Fibroblast of lung (primary cell): ENCODE measurements at regions not wholly inside any gene's neighbourhood (a gene's known extent, or its start where the extent isn't known, plus 50 kb on each side); places are given as distances from the start of the nearest gene placed in this dataset.

Experiments used
- DNase-seq, 2 donors: peaks; one replicate each; pipeline versions ENCODE4 v3.0.0 to v3.0.0-alpha.2; 2010; ENCODE audit warnings: low read depth in 2 of 2
- H2AFZ ChIP-seq: 2 replicates; pipeline ENCODE4 v1.5.1; 2012; ENCODE audit warnings: low read length, control low read depth, inconsistent platforms
- H3K27ac ChIP-seq: 2 replicates; pipeline ENCODE4 v1.5.1; 2011; ENCODE audit warnings: low read length, control low read depth; ENCODE audit not compliant: insufficient read depth
- H3K27me3 ChIP-seq: 2 replicates; pipeline ENCODE4 v1.5.1; 2011; ENCODE audit warnings: mild to moderate bottlenecking, low read length; ENCODE audit not compliant: control insufficient read depth, insufficient read depth
- H3K36me3 ChIP-seq: 2 replicates; pipeline ENCODE4 v1.5.1; 2011; ENCODE audit warnings: low read length; ENCODE audit not compliant: control insufficient read depth, insufficient read depth
- H3K4me1 ChIP-seq: 2 replicates; pipeline ENCODE4 v1.5.1; 2011; ENCODE audit warnings: low read length; ENCODE audit not compliant: control insufficient read depth, insufficient read depth; ENCODE audit errors: extremely low read depth
- H3K4me2 ChIP-seq: 2 replicates; pipeline ENCODE4 v1.5.1; 2011; ENCODE audit warnings: low read length, control low read depth; ENCODE audit not compliant: insufficient read depth; ENCODE audit errors: extremely low read depth
- H3K4me3 ChIP-seq, 4 experiments: fragments of 200-600 bp in 1 of 4; sonication (generic) in 1 of 4; replicated peaks in 1 of 4; 2 replicates each; pipeline ENCODE4 v1.5.1; 2011 to 2016; ENCODE audit warnings: low read length in 4 of 4, low read depth in 3 of 4, mild to moderate bottlenecking in 3 of 4, control low read depth in 2 of 4, inconsistent platforms in 1 of 4, mixed read lengths in 1 of 4; ENCODE audit not compliant: insufficient read depth in 1 of 4; ENCODE audit errors: control extremely low read depth in 1 of 4
- H3K79me2 ChIP-seq: 2 replicates; pipeline ENCODE4 v1.5.1; 2012; ENCODE audit warnings: mild to moderate bottlenecking, low read length, inconsistent platforms; ENCODE audit not compliant: control insufficient read depth, insufficient read depth
- H3K9ac ChIP-seq: 2 replicates; pipeline ENCODE4 v1.5.1; 2011; ENCODE audit warnings: mild to moderate bottlenecking, low read length, control low read depth; ENCODE audit not compliant: insufficient read depth
- H3K9me3 ChIP-seq: 2 replicates; pipeline ENCODE4 v1.5.1; 2012; ENCODE audit warnings: low read depth, low read length; ENCODE audit not compliant: control insufficient read depth, insufficient read depth
- H4K20me1 ChIP-seq: 2 replicates; pipeline ENCODE4 v1.5.1; 2011; ENCODE audit warnings: low read length; ENCODE audit not compliant: control insufficient read depth, insufficient read depth; ENCODE audit errors: extremely low read depth
- EZH2 ChIP-seq: IDR thresholded peaks from 2 replicates; pipeline ENCODE4 v1.5.1; 2012; ENCODE audit warnings: low read length, control low read depth, mild to moderate bottlenecking; ENCODE audit errors: missing control alignments
- TF ChIP-seq, protein P1 (sequence below), 2 donors: IDR thresholded peaks in 1 of 2; conservative IDR thresholded peaks in 1 of 2; 1 replicate in 1 of 2; 2 replicates in 1 of 2; pipeline ENCODE4 v1.5.1; 2011 to 2012; ENCODE audit warnings: low read length in 2 of 2, control low read depth in 1 of 2, inconsistent platforms in 1 of 2, low read depth in 1 of 2, mild to moderate bottlenecking in 1 of 2

DNA sequence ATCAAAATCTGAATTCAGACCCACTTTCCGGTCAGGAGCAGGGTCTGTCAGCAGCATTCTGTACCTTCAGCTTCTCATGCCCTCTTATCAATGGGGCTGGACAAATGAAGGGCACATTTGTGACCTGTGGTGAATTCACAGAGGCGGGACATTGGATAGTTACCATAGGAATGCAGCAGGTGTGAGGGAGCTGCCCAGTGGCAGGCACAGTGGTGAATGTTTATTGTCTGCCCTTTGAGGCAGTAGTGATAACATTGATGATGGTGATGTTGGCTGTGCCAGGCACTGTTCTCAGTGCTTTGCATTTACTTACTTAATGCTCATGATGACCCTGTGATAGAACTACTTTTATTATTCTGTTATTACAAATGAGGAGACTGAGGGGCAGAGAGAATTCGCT, 101.2 kb upstream of the KIT start:
- TF ChIP-seq, protein P1, sequence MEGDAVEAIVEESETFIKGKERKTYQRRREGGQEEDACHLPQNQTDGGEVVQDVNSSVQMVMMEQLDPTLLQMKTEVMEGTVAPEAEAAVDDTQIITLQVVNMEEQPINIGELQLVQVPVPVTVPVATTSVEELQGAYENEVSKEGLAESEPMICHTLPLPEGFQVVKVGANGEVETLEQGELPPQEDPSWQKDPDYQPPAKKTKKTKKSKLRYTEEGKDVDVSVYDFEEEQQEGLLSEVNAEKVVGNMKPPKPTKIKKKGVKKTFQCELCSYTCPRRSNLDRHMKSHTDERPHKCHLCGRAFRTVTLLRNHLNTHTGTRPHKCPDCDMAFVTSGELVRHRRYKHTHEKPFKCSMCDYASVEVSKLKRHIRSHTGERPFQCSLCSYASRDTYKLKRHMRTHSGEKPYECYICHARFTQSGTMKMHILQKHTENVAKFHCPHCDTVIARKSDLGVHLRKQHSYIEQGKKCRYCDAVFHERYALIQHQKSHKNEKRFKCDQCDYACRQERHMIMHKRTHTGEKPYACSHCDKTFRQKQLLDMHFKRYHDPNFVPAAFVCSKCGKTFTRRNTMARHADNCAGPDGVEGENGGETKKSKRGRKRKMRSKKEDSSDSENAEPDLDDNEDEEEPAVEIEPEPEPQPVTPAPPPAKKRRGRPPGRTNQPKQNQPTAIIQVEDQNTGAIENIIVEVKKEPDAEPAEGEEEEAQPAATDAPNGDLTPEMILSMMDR (conservative IDR thresholded peaks at IDR 0.05 in 1 of 2, IDR thresholded peaks at IDR 0.05 in 1 of 2; ENCODE audit: low read depth in 1 of 2, low read length in 2 of 2), result no peak
- no peak for TF ChIP-seq EZH2
- H3K9me3 ChIP-seq, result no peaks in the 10 kb centered on the region
- no peak for DNase-seq
- H3K79me2 ChIP-seq, result no peaks in the 10 kb centered on the region
- H3K4me2 ChIP-seq, result no peak overlapping the region
- no peak overlapping the region for H3K27ac ChIP-seq
- H3K4me1 ChIP-seq, result no peaks in the 10 kb centered on the region
- H2AFZ ChIP-seq, result no peak overlapping the region
- H3K27me3 ChIP-seq, result no peaks in the 10 kb centered on the region
- no peak overlapping the region for H3K9ac ChIP-seq
- no peaks in the 10 kb centered on the region for H3K36me3 ChIP-seq
- H4K20me1 ChIP-seq, result no peaks in the 10 kb centered on the region
- no peak overlapping the region for H3K4me3 ChIP-seq

DNA sequence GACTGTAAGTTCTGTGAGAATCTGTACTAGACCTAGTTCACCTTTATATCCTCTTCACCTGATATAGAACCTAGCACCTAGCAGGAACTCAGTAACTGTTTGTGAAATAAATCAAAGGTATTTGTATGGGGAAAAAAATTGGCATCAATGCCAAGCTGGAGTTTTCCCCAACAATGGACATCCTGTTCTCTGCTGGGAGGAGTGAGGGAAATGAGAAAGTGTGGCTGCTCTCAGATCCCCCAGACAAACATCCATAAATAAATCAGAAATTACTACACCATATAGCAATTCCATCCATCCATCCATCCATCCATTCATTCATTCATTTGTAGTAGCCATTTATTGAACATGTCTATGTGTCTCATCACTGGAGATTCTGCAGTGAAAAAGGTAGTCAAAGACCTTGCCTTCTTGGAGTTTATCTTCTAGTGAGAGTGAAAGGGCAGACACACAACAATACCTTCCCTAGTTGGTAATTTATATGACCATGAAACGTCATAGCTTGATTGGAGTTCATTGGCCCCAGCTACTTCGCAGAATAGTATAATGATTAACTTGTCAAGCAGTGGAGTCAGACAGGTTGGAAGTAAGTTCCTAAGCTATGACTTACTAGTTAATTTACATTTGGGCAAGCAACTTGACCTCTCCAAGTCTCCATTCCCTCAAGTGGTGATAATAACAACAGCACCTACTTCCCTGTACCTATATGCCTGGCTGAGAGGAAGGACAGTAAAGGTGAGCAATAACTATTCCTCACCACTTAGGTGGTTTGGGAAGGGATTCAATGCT, 98.7 kb upstream of the KIT start:
- no peak overlapping the region for H2AFZ ChIP-seq
- no peaks in the 10 kb centered on the region for H3K9me3 ChIP-seq
- no peak for DNase-seq
- H3K27ac ChIP-seq, result no peak overlapping the region
- H3K4me2 ChIP-seq, result no peak overlapping the region
- H3K79me2 ChIP-seq, result no peaks in the 10 kb centered on the region
- H3K9ac ChIP-seq, result no peak overlapping the region
- no peaks in the 10 kb centered on the region for H3K36me3 ChIP-seq
- H3K4me1 ChIP-seq, result no peaks in the 10 kb centered on the region
- TF ChIP-seq, protein P1 (conservative IDR thresholded peaks at IDR 0.05 in 1 of 2, IDR thresholded peaks at IDR 0.05 in 1 of 2; ENCODE audit: low read depth in 1 of 2, low read length in 2 of 2), result no peak
- TF ChIP-seq EZH2, result no peak
- no peaks in the 10 kb centered on the region for H4K20me1 ChIP-seq
- no peaks in the 10 kb centered on the region for H3K27me3 ChIP-seq
- no peak overlapping the region for H3K4me3 ChIP-seq

DNA sequence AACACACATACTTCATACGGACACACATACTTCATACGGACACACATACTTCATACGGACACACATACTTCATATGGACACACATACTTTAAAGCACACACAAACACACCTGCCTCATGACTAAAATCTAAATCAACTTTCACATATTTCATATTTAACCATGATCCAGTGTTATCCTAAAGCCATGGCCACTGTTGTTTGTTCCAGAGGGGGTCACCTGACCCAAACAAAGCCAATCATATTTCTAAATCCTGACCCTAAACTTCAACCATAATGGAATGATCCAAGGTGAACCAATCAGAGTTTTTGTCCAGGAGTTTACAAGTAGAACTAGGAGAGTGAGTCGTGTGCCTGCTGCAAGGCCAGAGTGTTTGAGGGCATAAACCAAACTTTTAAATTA, 97.2 kb upstream of the KIT start:
- DNase-seq, result no peak

More for the DNA sequence above, 97.2 kb upstream of the KIT start:
- Histone ChIP-seq H3K27me3 (no peaks in the 10 kb centered on the region), H3K9ac (no peak overlapping the region), H2AFZ (no peak overlapping the region), H3K4me1 (no peaks in the 10 kb centered on the region), H3K79me2 (no peaks in the 10 kb centered on the region), H3K27ac (no peak overlapping the region), H3K4me2 (no peak overlapping the region), H4K20me1 (no peaks in the 10 kb centered on the region), H3K4me3 (no peak overlapping the region), H3K36me3 (no peaks in the 10 kb centered on the region), H3K9me3 (no peaks in the 10 kb centered on the region)
- TF ChIP-seq EZH2, result no peak
- TF ChIP-seq, protein P1 (conservative IDR thresholded peaks at IDR 0.05 in 1 of 2, IDR thresholded peaks at IDR 0.05 in 1 of 2; ENCODE audit: low read depth in 1 of 2, low read length in 2 of 2), result no peak
